GM20000 (cell line): ENCODE measurements at regions not wholly inside any gene's neighbourhood (a gene's known extent, or its start where the extent isn't known, plus 50 kb on each side); places are given as distances from the start of the nearest gene placed in this dataset.

Experiments used
- DNase-seq: peaks from one replicate; pipeline ENCODE4 v3.0.0; 2012; ENCODE audit warnings: low spot score
- CTCF ChIP-seq: IDR thresholded peaks from 2 replicates; pipeline ENCODE4 v1.5.1; 2012; ENCODE audit warnings: mild to moderate bottlenecking, control low read depth; ENCODE audit errors: extremely low read depth, missing control alignments

GRCh38 chr15:98561169-98561941 lies 87.0 kb upstream of the IGF1R start:
- TF ChIP-seq CTCF, result no peak
- no peak for DNase-seq

- TF ChIP-seq CTCF, result no peak
Observed at GRCh38 chr15:98562331-98562937, 85.9 kb upstream of the IGF1R start.

GRCh38 chr15:98565566-98565965 lies 82.8 kb upstream of the IGF1R start:
- TF ChIP-seq CTCF, result no peak
- DNase-seq, result no peak

More at GRCh38 chr15:98562331-98562937, 85.9 kb upstream of the IGF1R start:
- no peak for DNase-seq

- no peak for DNase-seq
- TF ChIP-seq CTCF, result no peak
Observed at GRCh38 chr15:98567951-98568350, 80.4 kb upstream of the IGF1R start.

- DNase-seq, result no peak
Observed at GRCh38 chr15:98568382-98569017, 79.8 kb upstream of the IGF1R start.

GRCh38 chr15:98570119-98570518 lies 78.2 kb upstream of the IGF1R start:
- TF ChIP-seq CTCF, result no peak
- no peak for DNase-seq

More at GRCh38 chr15:98568382-98569017, 79.8 kb upstream of the IGF1R start:
- no peak for TF ChIP-seq CTCF

GRCh38 chr15:98580572-98580971 lies 67.8 kb upstream of the IGF1R start:
- no peak for DNase-seq
- no peak for TF ChIP-seq CTCF
